ENCODE measurements at regions not wholly inside any gene's neighbourhood (a gene's known extent, or its start where the extent isn't known, plus 50 kb on each side); places are given as distances from the start of the nearest gene placed in this dataset.

- H3K4me3 ChIP-seq (replicated peaks in 1 of 2; ENCODE audit: low read depth in 2 of 2, low read length in 2 of 2), result no peak overlapping the region
- TF ChIP-seq CTCF (IDR thresholded peaks at IDR 0.05; ENCODE audit: low read depth, low read length), result no peak
- no peak for DNase-seq (ENCODE audit: low read depth in 2 of 2)
These were observed 74.9 kb upstream of the CELF4 start for GRCh38 chr18:37640504-37640903.

- H3K4me3 ChIP-seq (replicated peaks in 1 of 2; ENCODE audit: low read depth in 2 of 2, low read length in 2 of 2), result no peak overlapping the region
- DNase-seq (ENCODE audit: low read depth in 2 of 2), result peak in 1 of 2 donors; percentile 59
- no peak for TF ChIP-seq CTCF (IDR thresholded peaks at IDR 0.05; ENCODE audit: low read depth, low read length)
These were observed 74.2 kb upstream of the CELF4 start for GRCh38 chr18:37639846-37640245.

DNA sequence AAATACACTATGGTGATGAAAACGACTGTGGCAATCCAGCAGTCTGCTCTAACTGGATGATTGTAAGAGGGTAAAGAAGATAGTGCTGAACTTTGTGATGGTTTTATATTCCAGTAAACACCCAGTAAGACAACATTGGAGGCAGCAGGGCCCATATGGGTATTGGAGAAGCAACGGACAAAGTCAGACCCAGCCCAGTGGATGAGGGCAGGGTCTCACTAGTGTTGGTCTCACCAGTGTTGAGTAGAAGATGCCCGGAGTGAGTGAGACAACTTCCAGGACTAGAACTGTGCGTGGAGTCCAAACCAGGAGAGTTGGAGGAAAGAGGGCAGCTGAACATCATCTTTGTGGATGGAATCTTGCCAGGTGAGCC is 71.9 kb upstream of the CELF4 start:
- no peak for TF ChIP-seq CTCF (IDR thresholded peaks at IDR 0.05; ENCODE audit: low read depth, low read length)
- DNase-seq (ENCODE audit: low read depth in 2 of 2), result no peak
- no peak overlapping the region for H3K4me3 ChIP-seq (replicated peaks in 1 of 2; ENCODE audit: low read depth in 2 of 2, low read length in 2 of 2)

- no peak for TF ChIP-seq CTCF (IDR thresholded peaks at IDR 0.05; ENCODE audit: low read depth, low read length)
- H3K4me3 ChIP-seq (replicated peaks in 1 of 2; ENCODE audit: low read depth in 2 of 2, low read length in 2 of 2), result no peak overlapping the region
- peak in 1 of 2 donors; percentile 52 for DNase-seq (ENCODE audit: low read depth in 2 of 2)
These were observed 71.4 kb upstream of the CELF4 start for GRCh38 chr18:37636831-37637477.

DNA sequence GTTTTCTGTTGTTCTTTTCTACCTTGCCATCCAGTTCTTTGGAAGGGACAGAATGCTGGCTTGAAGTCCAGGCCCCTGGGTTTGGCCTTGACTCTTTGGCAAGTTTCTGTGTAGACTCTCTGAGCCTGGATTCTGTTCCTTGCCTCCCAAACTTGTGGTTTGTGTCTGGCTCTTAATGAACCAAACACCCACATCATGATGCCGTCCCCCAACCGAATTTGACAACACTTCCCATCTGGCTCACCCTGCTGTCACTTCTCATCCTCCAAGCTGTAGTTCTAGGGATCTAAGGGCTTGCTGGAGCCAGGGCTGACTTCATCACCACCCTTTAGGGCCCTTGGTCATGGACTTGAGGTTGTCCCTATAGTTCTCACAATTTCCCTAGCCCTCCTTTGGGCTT is 68.9 kb upstream of the CELF4 start:
- no peak for TF ChIP-seq CTCF (IDR thresholded peaks at IDR 0.05; ENCODE audit: low read depth, low read length)
- no peak for DNase-seq (ENCODE audit: low read depth in 2 of 2)
- no peak overlapping the region for H3K4me3 ChIP-seq (replicated peaks in 1 of 2; ENCODE audit: low read depth in 2 of 2, low read length in 2 of 2)

DNA sequence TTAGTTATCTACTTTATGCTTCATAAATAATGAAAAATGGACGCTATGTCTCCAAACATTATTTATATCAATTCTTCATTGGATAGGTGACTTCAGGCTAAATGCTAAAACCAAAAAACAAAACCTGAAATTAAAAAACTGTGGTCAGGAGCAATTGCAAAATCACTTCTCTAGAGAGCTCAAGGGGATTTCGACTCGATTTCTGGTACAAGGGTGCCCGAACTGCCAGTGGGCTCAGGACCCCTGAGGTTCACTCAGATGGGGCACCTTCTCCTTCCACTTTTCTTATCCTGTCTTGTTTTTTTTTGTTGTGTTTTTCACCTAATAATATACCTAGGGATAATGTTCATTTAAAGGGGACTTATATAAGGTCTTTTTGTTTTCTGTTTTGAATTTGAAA is 65.8 kb upstream of the CELF4 start:
- DNase-seq (ENCODE audit: low read depth in 2 of 2), result no peak
- TF ChIP-seq CTCF (IDR thresholded peaks at IDR 0.05; ENCODE audit: low read depth, low read length), result no peak

DNA sequence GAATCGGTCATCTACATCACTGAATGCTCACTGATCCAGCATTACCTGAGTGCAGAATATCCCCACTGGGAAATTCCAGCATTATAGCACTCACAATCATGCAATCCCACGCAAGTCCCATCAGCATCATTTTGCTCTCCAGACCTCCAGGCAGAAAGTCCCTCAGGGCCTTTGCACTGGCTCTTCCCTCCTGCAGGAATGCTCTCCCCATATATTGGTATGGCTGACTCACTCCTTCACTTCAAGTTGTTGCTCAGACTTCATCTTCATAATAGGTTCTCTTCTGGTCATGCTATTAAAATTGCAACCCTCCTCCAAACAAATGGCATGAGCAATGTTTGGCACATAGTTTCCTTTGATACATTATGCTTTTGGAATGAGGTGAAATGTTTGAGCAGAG is 64.7 kb upstream of the CELF4 start:
- no peak for DNase-seq (ENCODE audit: low read depth in 2 of 2)
- no peak for TF ChIP-seq CTCF (IDR thresholded peaks at IDR 0.05; ENCODE audit: low read depth, low read length)
- no peak overlapping the region for H3K4me3 ChIP-seq (replicated peaks in 1 of 2; ENCODE audit: low read depth in 2 of 2, low read length in 2 of 2)

More for the DNA sequence above, 65.8 kb upstream of the CELF4 start:
- H3K4me3 ChIP-seq (replicated peaks in 1 of 2; ENCODE audit: low read depth in 2 of 2, low read length in 2 of 2), result no peak overlapping the region
